ENCODE measurements at regions not wholly inside any gene's neighbourhood (a gene's known extent, or its start where the extent isn't known, plus 50 kb on each side); places are given as distances from the start of the nearest gene placed in this dataset.

- 70% methylated on average over 9 of the region's 9 CpGs for WGBS (ENCODE audit: insufficient coverage)
These were observed 339.7 kb upstream of the SULF2 start for GRCh38 chr20:48124960-48125359.

GRCh38 chr20:48124181-48124782, 339.0 kb upstream of the SULF2 start:
- no peak for TF ChIP-seq CTCF (IDR thresholded peaks at IDR 0.05)
- no peak overlapping the region for H3K27ac Mint-ChIP-seq
- H3K27me3 ChIP-seq (ENCODE audit: control insufficient read depth in 2 of 2, insufficient read depth in 2 of 2, low read length in 2 of 2) = no peaks in the 10 kb centered on the region
- H3K9me3 ChIP-seq (replicated peaks in 1 of 2; ENCODE audit: control insufficient read depth in 1 of 2, insufficient read depth in 1 of 2, low read length in 2 of 2) = no peaks in the 10 kb centered on the region
- no peaks in the 10 kb centered on the region for H3K79me2 ChIP-seq (ENCODE audit: insufficient read depth, low read length)
- no peak overlapping the region for H2AFZ ChIP-seq (ENCODE audit: insufficient read depth, low read depth, low read length, poor library complexity, severe bottlenecking)
- H4K20me1 ChIP-seq (ENCODE audit: insufficient read depth, low read length) = no peaks in the 10 kb centered on the region
- H3K36me3 Mint-ChIP-seq = no peaks in the 10 kb centered on the region
- no peak overlapping the region for H3K9ac ChIP-seq (ENCODE audit: insufficient read depth, low read length, poor library complexity, severe bottlenecking)
- no peak overlapping the region for H3K27ac ChIP-seq (ENCODE audit: low read depth in 1 of 2, low read length in 2 of 2)
- H3K4me1 Mint-ChIP-seq = no peaks in the 10 kb centered on the region
- DNase-seq = no peak
- WGBS (ENCODE audit: insufficient coverage) = 86% methylated on average over 14 of the region's 14 CpGs
- no peak overlapping the region for H3K4me3 ChIP-seq (replicated peaks in 1 of 3; ENCODE audit: low read depth in 2 of 3, low read length in 3 of 3)
- H3K9me3 Mint-ChIP-seq = peaks cover 0 to 2% (median 0%) of the 10 kb centered on the region in 7 donors
- no peak overlapping the region for H3K4me3 Mint-ChIP-seq
- no peaks in the 10 kb centered on the region for H3K36me3 ChIP-seq (replicated peaks in 1 of 2; ENCODE audit: control insufficient read depth in 1 of 2, insufficient read depth in 2 of 2, low read length in 2 of 2)
- no peaks in the 10 kb centered on the region for H3K4me1 ChIP-seq (ENCODE audit: control insufficient read depth in 1 of 2, insufficient read depth in 2 of 2, low read length in 2 of 2)
- no peak overlapping the region for H3K4me2 ChIP-seq (replicated peaks; ENCODE audit: extremely low read depth, low read length, poor library complexity, severe bottlenecking)
- peaks cover 4 to 9% (median 5%) of the 10 kb centered on the region in 3 donors for H3K27me3 Mint-ChIP-seq (ENCODE audit: low read depth in 3 of 3)
- intact Hi-C loops (cut with micrococcal nuclease) = no loop called here

More at GRCh38 chr20:48124960-48125359, 339.7 kb upstream of the SULF2 start:
- intact Hi-C loops (cut with micrococcal nuclease) = no loop called here
- Histone ChIP-seq H2AFZ (ENCODE audit: insufficient read depth, low read depth, low read length, poor library complexity, severe bottlenecking) (no peak overlapping the region), H3K9ac (ENCODE audit: insufficient read depth, low read length, poor library complexity, severe bottlenecking) (no peak overlapping the region), H3K79me2 (ENCODE audit: insufficient read depth, low read length) (no peaks in the 10 kb centered on the region), H3K9me3 (replicated peaks in 1 of 2; ENCODE audit: control insufficient read depth in 1 of 2, insufficient read depth in 1 of 2, low read length in 2 of 2) (no peaks in the 10 kb centered on the region), H4K20me1 (ENCODE audit: insufficient read depth, low read length) (no peaks in the 10 kb centered on the region), H3K36me3 (replicated peaks in 1 of 2; ENCODE audit: control insufficient read depth in 1 of 2, insufficient read depth in 2 of 2, low read length in 2 of 2) (no peaks in the 10 kb centered on the region), H3K27me3 (ENCODE audit: control insufficient read depth in 2 of 2, insufficient read depth in 2 of 2, low read length in 2 of 2) (peaks cover 0 to 1% of the 10 kb centered on the region in 2 donors), H3K4me3 (replicated peaks in 1 of 3; ENCODE audit: low read depth in 2 of 3, low read length in 3 of 3) (no peak overlapping the region), H3K4me1 (ENCODE audit: control insufficient read depth in 1 of 2, insufficient read depth in 2 of 2, low read length in 2 of 2) (no peaks in the 10 kb centered on the region), H3K27ac (ENCODE audit: low read depth in 1 of 2, low read length in 2 of 2) (no peak overlapping the region), H3K4me2 (replicated peaks; ENCODE audit: extremely low read depth, low read length, poor library complexity, severe bottlenecking) (no peak overlapping the region)
- Mint-ChIP-seq H3K27ac (no peak overlapping the region), H3K27me3 (ENCODE audit: low read depth in 3 of 3) (peaks cover 2 to 8% (median 4%) of the 10 kb centered on the region in 3 donors), H3K9me3 (peaks cover 0 to 4% (median 0%) of the 10 kb centered on the region in 7 donors), H3K4me3 (no peak overlapping the region), H3K4me1 (no peaks in the 10 kb centered on the region), H3K36me3 (no peaks in the 10 kb centered on the region)
- no peak for TF ChIP-seq CTCF (IDR thresholded peaks at IDR 0.05)
- DNase-seq = no peak

Measured in CD14-positive monocyte (primary cell).